OCI-LY7 (cell line): ENCODE measurements at regions not wholly inside any gene's neighbourhood (a gene's known extent, or its start where the extent isn't known, plus 50 kb on each side); places are given as distances from the start of the nearest gene placed in this dataset.

Experiments used
- BruUV-seq: library from RNA; stranded (reverse); fragments of 400-500 nt; replicated peaks from 2 replicates; lab custom pipeline; 2021; lab: Mats Ljungman, UMichigan
- CTCF ChIA-PET: fragments of 300-600 bp; sonication (Branson Sonifier 250); formaldehyde crosslinking; loops from one replicate; lab custom pipeline; 2022; ENCODE audit warnings: antibody characterized with exemption; ENCODE audit not compliant: unreplicated experiment; lab: Charles Lee
- POLR2A ChIA-PET: fragments of 300-600 bp; sonication (Branson Sonifier 250); formaldehyde crosslinking; loops from one replicate; lab custom pipeline; 2022; ENCODE audit warnings: antibody characterized with exemption; lab: Charles Lee
- DNase-seq: peaks from one replicate; pipeline ENCODE4 v3.0.0-alpha.2; 2015; ENCODE audit warnings: low spot score
- H2AFZ ChIP-seq: fragments of 200-600 bp; sonication (generic), shearing (Covaris generic); 2 replicates; pipeline ENCODE4 v1.6.1; 2014; ENCODE audit warnings: mild to moderate bottlenecking, antibody characterized with exemption, low read length, moderate library complexity
- H3K27ac ChIP-seq: fragments of 200-600 bp; sonication (generic); 2 replicates; pipeline ENCODE4 v1.5.1; 2014; ENCODE audit warnings: mixed run types, low read depth, mild to moderate bottlenecking, moderate library complexity, low read length, inconsistent platforms; ENCODE audit not compliant: poor library complexity, severe bottlenecking
- H3K36me3 ChIP-seq: fragments of 200-600 bp; sonication (generic); 2 replicates; pipeline ENCODE4 v1.6.1; 2014; ENCODE audit warnings: mild to moderate bottlenecking, antibody characterized with exemption, low read length, moderate library complexity, mixed read lengths; ENCODE audit not compliant: insufficient read depth
- H3K4me1 ChIP-seq: fragments of 200-600 bp; sonication (generic); 2 replicates; pipeline ENCODE4 v1.5.1; 2014; ENCODE audit warnings: mild to moderate bottlenecking, low read length; ENCODE audit not compliant: insufficient read depth, poor library complexity, severe bottlenecking
- H3K4me2 ChIP-seq: fragments of 200-600 bp; sonication (generic); 2 replicates; pipeline ENCODE4 v1.6.1; 2014; ENCODE audit warnings: mild to moderate bottlenecking, low read length
- H3K4me3 ChIP-seq: fragments of 200-600 bp; sonication (generic); 2 replicates; pipeline ENCODE4 v1.5.1; 2014; ENCODE audit warnings: mild to moderate bottlenecking, low read depth, low read length; ENCODE audit not compliant: poor library complexity, severe bottlenecking
- H3K79me2 ChIP-seq: fragments of 200-600 bp; sonication (generic); 2 replicates; pipeline ENCODE4 v1.6.1; 2016; ENCODE audit warnings: low read depth, mild to moderate bottlenecking, low read length, moderate library complexity, mixed read lengths; ENCODE audit not compliant: insufficient read depth
- H3K9me2 ChIP-seq: fragments of 200-600 bp; sonication (generic); 2 replicates; pipeline ENCODE4 v1.6.1; 2016; ENCODE audit warnings: mild to moderate bottlenecking, low read length, mixed read lengths; ENCODE audit not compliant: insufficient read depth
- H3K9me3 ChIP-seq: fragments of 200-600 bp; sonication (generic); 2 replicates; pipeline ENCODE4 v1.6.1; 2014; ENCODE audit warnings: mild to moderate bottlenecking, mixed run types, low read length, mixed read lengths
- H4K20me1 ChIP-seq: fragments of 200-600 bp; sonication (generic); 2 replicates; pipeline ENCODE4 v1.6.1; 2014; ENCODE audit warnings: mild to moderate bottlenecking, antibody characterized with exemption, low read length, moderate library complexity, mixed read lengths; ENCODE audit not compliant: insufficient read depth
- CTCF ChIP-seq: fragments of 200-600 bp; sonication (generic); conservative IDR thresholded peaks from 2 replicates; pipeline ENCODE4 v1.5.1; 2014; ENCODE audit warnings: mild to moderate bottlenecking, antibody characterized with exemption, low read length, moderate library complexity, mixed read lengths
- EZH2phosphoT487 ChIP-seq: fragments of 200-600 bp; sonication (generic); IDR thresholded peaks from 2 replicates; pipeline ENCODE4 v1.6.1; 2018; ENCODE audit warnings: low read depth, borderline replicate concordance, mild to moderate bottlenecking, mixed run types, antibody characterized with exemption, low read length, moderate library complexity, mixed read lengths
- intact Hi-C: fragments of 100-400 bp; cut with micrococcal nuclease; formaldehyde crosslinking; loops from one replicate; pipeline ENCODE4 v1.10.0; 2022; ENCODE audit not compliant: unreplicated experiment

- no peaks in the 10 kb centered on the region for H3K4me1 ChIP-seq
- H3K9me3 ChIP-seq: no peaks in the 10 kb centered on the region
- TF ChIP-seq CTCF (no peak), EZH2phosphoT487 (no peak)
- no peak overlapping the region for H2AFZ ChIP-seq
- DNase-seq: no peak
- H3K79me2 ChIP-seq: no peaks in the 10 kb centered on the region
- BruUV-seq: no TSS peak
- no peak overlapping the region for H3K27ac ChIP-seq
- intact Hi-C loops: no loop called here
- ChIA-PET POLR2A (interaction anchor here (1.3 kb wide), 1 partner anchor 11 kb away, joined by 3 read pairs; no protein-coding TSS in a partner anchor), CTCF (no interaction called here)
- H3K4me3 ChIP-seq: no peak overlapping the region
- no peaks in the 10 kb centered on the region for H4K20me1 ChIP-seq
- no peak overlapping the region for H3K4me2 ChIP-seq
- no peaks in the 10 kb centered on the region for H3K36me3 ChIP-seq
- H3K9me2 ChIP-seq: no peaks in the 10 kb centered on the region
Observed at GRCh38 chr9:86755561-86755941, 191.8 kb downstream of the GAS1 start.

- Histone ChIP-seq H2AFZ (no peak overlapping the region), H3K79me2 (no peaks in the 10 kb centered on the region), H3K4me2 (no peak overlapping the region), H3K36me3 (no peaks in the 10 kb centered on the region), H3K27ac (no peak overlapping the region), H4K20me1 (no peaks in the 10 kb centered on the region), H3K9me3 (no peaks in the 10 kb centered on the region), H3K4me3 (no peak overlapping the region), H3K4me1 (no peaks in the 10 kb centered on the region), H3K9me2 (no peaks in the 10 kb centered on the region)
- DNase-seq: no peak
- BruUV-seq: no TSS peak
- intact Hi-C loops: no loop called here
- TF ChIP-seq CTCF: no peak
- no peak for TF ChIP-seq EZH2phosphoT487
- POLR2A ChIA-PET: interaction anchor here (1.3 kb wide), 1 partner anchor 12 kb away, joined by 3 read pairs; no protein-coding TSS in a partner anchor
- CTCF ChIA-PET: no interaction called here
Observed at GRCh38 chr9:86754581-86755560, 192.4 kb downstream of the GAS1 start.

GRCh38 chr9:86753836-86754235 is 193.5 kb downstream of the GAS1 start:
- H4K20me1 ChIP-seq: no peaks in the 10 kb centered on the region
- H3K4me2 ChIP-seq: no peak overlapping the region
- no peaks in the 10 kb centered on the region for H3K9me3 ChIP-seq
- POLR2A ChIA-PET: no interaction called here
- no peak overlapping the region for H3K27ac ChIP-seq
- H3K9me2 ChIP-seq: no peaks in the 10 kb centered on the region
- DNase-seq: no peak
- no peaks in the 10 kb centered on the region for H3K79me2 ChIP-seq
- intact Hi-C loops: no loop called here
- CTCF ChIA-PET: no interaction called here
- TF ChIP-seq EZH2phosphoT487 (no peak), CTCF (no peak)
- no TSS peak for BruUV-seq
- no peaks in the 10 kb centered on the region for H3K36me3 ChIP-seq
- H3K4me1 ChIP-seq: no peaks in the 10 kb centered on the region
- no peak overlapping the region for H2AFZ ChIP-seq
- no peak overlapping the region for H3K4me3 ChIP-seq
